ENCODE measurements at regions not wholly inside any gene's neighbourhood (a gene's known extent, or its start where the extent isn't known, plus 50 kb on each side); places are given as distances from the start of the nearest gene placed in this dataset.

GRCh38 chr5:102554082-102554481 lies 55.3 kb upstream of the SLCO6A1 start:
- intact Hi-C loops (cut with DNase I; ENCODE audit: low total_unique reads): no loop called here
- 35 to 45% (median 38%) methylated on average over 2 of the region's 2 CpGs for WGBS, 5 donors
- no peak overlapping the region for H3K27ac ChIP-seq
- no peaks in the 10 kb centered on the region for H3K27me3 ChIP-seq (replicated peaks in 1 of 7)
- peaks cover 0 to 16% (median 3%) of the 10 kb centered on the region in 8 donors for H3K9me3 ChIP-seq
- DNase-seq: no peak
- no peak for TF ChIP-seq POLR2A (IDR thresholded peaks at IDR 0.05)
- TF ChIP-seq POLR2AphosphoS5 (IDR thresholded peaks at IDR 0.05): no peak
- TF ChIP-seq CTCF (IDR thresholded peaks at IDR 0.05 in 8 of 11, conservative IDR thresholded peaks at IDR 0.05 in 3 of 11): no peak
- H3K4me1 ChIP-seq: no peaks in the 10 kb centered on the region
- H3K36me3 ChIP-seq: no peaks in the 10 kb centered on the region
- H3K4me3 ChIP-seq: no peak overlapping the region

GRCh38 chr5:102554728-102555127 lies 55.9 kb upstream of the SLCO6A1 start:
- WGBS, 5 donors: 83 to 95% (median 92%) methylated on average over 1 of the region's 1 CpG
- H3K27me3 ChIP-seq (replicated peaks in 1 of 7): no peaks in the 10 kb centered on the region
- no peak overlapping the region for H3K27ac ChIP-seq
- DNase-seq: no peak
- H3K4me1 ChIP-seq: no peaks in the 10 kb centered on the region
- no peaks in the 10 kb centered on the region for H3K36me3 ChIP-seq
- H3K4me3 ChIP-seq: no peak overlapping the region
- intact Hi-C loops (cut with DNase I; ENCODE audit: low total_unique reads): no loop called here
- TF ChIP-seq POLR2AphosphoS5 (IDR thresholded peaks at IDR 0.05): no peak
- TF ChIP-seq CTCF (IDR thresholded peaks at IDR 0.05 in 8 of 11, conservative IDR thresholded peaks at IDR 0.05 in 3 of 11): no peak
- TF ChIP-seq POLR2A (IDR thresholded peaks at IDR 0.05): no peak
- peaks cover 0 to 10% (median 3%) of the 10 kb centered on the region in 8 donors for H3K9me3 ChIP-seq

- no peak overlapping the region for H3K27ac ChIP-seq
- intact Hi-C loops (cut with DNase I; ENCODE audit: low total_unique reads): no loop called here
- H3K4me3 ChIP-seq: no peak overlapping the region
- DNase-seq: no peak
- H3K9me3 ChIP-seq: no peaks in the 10 kb centered on the region
- no peaks in the 10 kb centered on the region for H3K36me3 ChIP-seq
- TF ChIP-seq CTCF (IDR thresholded peaks at IDR 0.05 in 8 of 11, conservative IDR thresholded peaks at IDR 0.05 in 3 of 11) (peak in 7 of 11 experiments; percentile 23 to 52 (median 47)), POLR2A (IDR thresholded peaks at IDR 0.05) (no peak), POLR2AphosphoS5 (IDR thresholded peaks at IDR 0.05) (no peak)
- H3K4me1 ChIP-seq: no peaks in the 10 kb centered on the region
- 42 to 60% (median 50%) methylated on average over 11 of the region's 11 CpGs for WGBS, 5 donors
- no peaks in the 10 kb centered on the region for H3K27me3 ChIP-seq (replicated peaks in 1 of 7)
Measured at GRCh38 chr5:102561894-102562760, 63.3 kb upstream of the SLCO6A1 start.

GRCh38 chr5:102570747-102571146 lies 71.9 kb upstream of the SLCO6A1 start:
- 60 to 89% (median 71%) methylated on average over 4 of the region's 4 CpGs for whole genome bisulfite sequencing, 5 donors
- H3K9me3 ChIP-seq: no peaks in the 10 kb centered on the region
- H3K4me1 ChIP-seq: no peaks in the 10 kb centered on the region
- peaks cover 0 to 3% (median 0%) of the 10 kb centered on the region in 7 donors for H3K27me3 ChIP-seq (replicated peaks in 1 of 7)
- no peak for DNase-seq
- intact Hi-C loops (cut with DNase I; ENCODE audit: low total_unique reads): no loop called here
- H3K4me3 ChIP-seq: no peak overlapping the region
- TF ChIP-seq POLR2A (IDR thresholded peaks at IDR 0.05): no peak
- no peak for TF ChIP-seq POLR2AphosphoS5 (IDR thresholded peaks at IDR 0.05)
- no peak for TF ChIP-seq CTCF (IDR thresholded peaks at IDR 0.05 in 8 of 11, conservative IDR thresholded peaks at IDR 0.05 in 3 of 11)
- H3K36me3 ChIP-seq: no peaks in the 10 kb centered on the region
- H3K27ac ChIP-seq: no peak overlapping the region
